HepG2 (cell line): ENCODE measurements at regions not wholly inside any gene's neighbourhood (a gene's known extent, or its start where the extent isn't known, plus 50 kb on each side); places are given as distances from the start of the nearest gene placed in this dataset.

ENCODE experiments used
- ATAC-seq: fragments of 200-7000 bp; cut with Tn5 transposase; 3 replicates; pipeline ENCODE4 v1.9.1; 2020; ENCODE audit warnings: mild to moderate bottlenecking, moderate library complexity
- BruUV-seq: library from RNA; stranded (reverse); fragments of 400-500 nt; replicated peaks from 2 replicates; lab custom pipeline; 2021; lab: Mats Ljungman, UMichigan
- CTCF ChIA-PET: fragments of 300-600 bp; formaldehyde crosslinking; extraction: SDS; loops from one replicate; lab custom pipeline; 2021; ENCODE audit warnings: low total read pairs, inconsistent platforms, low intra/inter-chr PET ratio; lab: Yijun Ruan, JAX
- POLR2A ChIA-PET: fragments of 350-600 bp; sonication (Branson Sonifier 250); formaldehyde crosslinking; loops from one replicate; lab custom pipeline; 2020; ENCODE audit warnings: antibody characterized with exemption, inconsistent platforms; lab: Yijun Ruan, JAX
- DNase-seq: peaks from one replicate; pipeline ENCODE4 v3.0.0-alpha.2; 2015; ENCODE audit warnings: low spot score
- FAIRE-seq: peaks from 3 replicates; lab custom pipeline; 2011; peaks lifted over from hg19 to GRCh38; lab: Jason Lieb, UNC
- H2AFZ ChIP-seq: one replicate; pipeline ENCODE4 v1.6.1; 2011; ENCODE audit warnings: low read length, inconsistent platforms
- H3K27ac ChIP-seq: fragments of 300-600 bp; 3 replicates; pipeline ENCODE4 v1.8.0; 2011; ENCODE audit warnings: mixed run types, mild to moderate bottlenecking, mixed read lengths, low read length, inconsistent platforms; ENCODE audit not compliant: insufficient read depth; ENCODE audit errors: extremely low read length
- H3K27me3 ChIP-seq, 2 experiments: fragments of 200-600 bp in 1 of 2; 2 replicates in 1 of 2; 3 replicates in 1 of 2; pipeline versions ENCODE4 v1.6.0 to v1.8.0; 2011; ENCODE audit warnings: low read length in 2 of 2, mild to moderate bottlenecking in 2 of 2, moderate library complexity in 2 of 2, inconsistent platforms in 1 of 2; ENCODE audit not compliant: insufficient read depth in 2 of 2, control insufficient read depth in 1 of 2
- H3K36me3 ChIP-seq, 2 experiments: fragments of 200-600 bp in 1 of 2; replicated peaks in 1 of 2; 2 replicates in 1 of 2; 3 replicates in 1 of 2; pipeline versions ENCODE4 v1.5.1 to v1.8.0; 2011; ENCODE audit warnings: low read length in 2 of 2, inconsistent platforms in 1 of 2; ENCODE audit not compliant: insufficient read depth in 2 of 2, control insufficient read depth in 1 of 2
- H3K4me1 ChIP-seq: 2 replicates; pipeline ENCODE4 v1.5.1; 2012; ENCODE audit warnings: low read length, inconsistent platforms; ENCODE audit not compliant: insufficient read depth
- H3K4me2 ChIP-seq: 2 replicates; pipeline ENCODE4 v1.6.0; 2011; ENCODE audit warnings: low read depth, low read length, inconsistent platforms
- H3K4me3 ChIP-seq, 3 experiments: fragments of 200-600 bp in 1 of 3; sonication (generic), shearing (Covaris generic) in 1 of 3; replicated peaks in 1 of 3; 2 replicates each; pipeline ENCODE4 v1.5.1; 2011 to 2016; ENCODE audit warnings: low read length in 3 of 3, inconsistent platforms in 2 of 3, low read depth in 2 of 3, mild to moderate bottlenecking in 2 of 3, control low read depth in 1 of 3, mixed read lengths in 1 of 3; ENCODE audit not compliant: insufficient read depth in 1 of 3
- H3K79me2 ChIP-seq: one replicate; pipeline ENCODE4 v1.6.1; 2011; ENCODE audit warnings: low read length, inconsistent platforms; ENCODE audit not compliant: insufficient read depth
- H3K9ac ChIP-seq: 2 replicates; pipeline ENCODE4 v1.6.0; 2011; ENCODE audit warnings: mild to moderate bottlenecking, low read depth, low read length, inconsistent platforms; ENCODE audit not compliant: insufficient read depth
- H3K9me3 ChIP-seq: 2 replicates; pipeline ENCODE4 v1.5.1; 2012; ENCODE audit warnings: mild to moderate bottlenecking, low read length
- H4K20me1 ChIP-seq: 2 replicates; pipeline ENCODE4 v1.6.0; 2011; ENCODE audit warnings: inconsistent platforms, mild to moderate bottlenecking, low read length, moderate library complexity; ENCODE audit not compliant: insufficient read depth
- ATAD3A ChIP-seq: sonication (generic); formaldehyde crosslinking; IDR thresholded peaks from 2 replicates; pipeline ENCODE4 v1.4.0; 2020; ENCODE audit warnings: missing genetic modification reagents
- BORCS8-MEF2B ChIP-seq: sonication (generic); formaldehyde crosslinking; IDR thresholded peaks from 2 replicates; pipeline ENCODE4 v1.8.0; 2022; ENCODE audit warnings: mild to moderate bottlenecking, missing genetic modification reagents
- SIN3B ChIP-seq: fragments of 150-350 bp; IDR thresholded peaks from 2 replicates; pipeline ENCODE4 v1.6.1; 2014; ENCODE audit warnings: low read length
- SUZ12 ChIP-seq: fragments of 150-350 bp; IDR thresholded peaks from 2 replicates; pipeline ENCODE4 v1.6.1; 2014; ENCODE audit warnings: low read depth, low read length
- TOE1 ChIP-seq: sonication (generic); formaldehyde crosslinking; IDR thresholded peaks from 2 replicates; pipeline ENCODE4 v1.4.0; 2020; ENCODE audit warnings: mild to moderate bottlenecking, missing genetic modification reagents
- ZFY ChIP-seq: sonication (generic); formaldehyde crosslinking; IDR thresholded peaks from 2 replicates; pipeline ENCODE4 v1.4.0; 2020; ENCODE audit warnings: missing genetic modification reagents
- ZMYM2 ChIP-seq: sonication (generic); formaldehyde crosslinking; IDR thresholded peaks from 2 replicates; pipeline ENCODE4 v1.8.0; 2022; ENCODE audit warnings: mild to moderate bottlenecking, missing genetic modification reagents
- ZNF44 ChIP-seq: sonication (generic); formaldehyde crosslinking; IDR thresholded peaks from 2 replicates; pipeline ENCODE4 v1.5.1; 2020; ENCODE audit warnings: mild to moderate bottlenecking, missing genetic modification reagents
- ZNF747 ChIP-seq: sonication (generic); formaldehyde crosslinking; IDR thresholded peaks from 2 replicates; pipeline ENCODE4 v1.8.1; 2023; ENCODE audit warnings: missing genetic modification reagents, mild to moderate bottlenecking, borderline replicate concordance
- WGBS: methylation state at CpG from one replicate; pipeline ENCODE4 v1.1.6; 2017; ENCODE audit warnings: low lambda C conversion rate; 5-methylcytosine and 5-hydroxymethylcytosine counted together
- in situ Hi-C: cut with HindIII; loops from 2 replicates; pipeline ENCODE4 v1.10.0; 2017; ENCODE audit warnings: low pct_unique_long_range_greater_than_20kb; ENCODE audit not compliant: extremely low pct_ligation_motif_present
- intact Hi-C: fragments of 100-400 bp; cut with micrococcal nuclease; formaldehyde crosslinking; loops from one replicate; pipeline ENCODE4 v1.10.0; 2022; ENCODE audit not compliant: unreplicated experiment
- TF ChIP-seq, protein P1 (sequence below): sonication (generic); formaldehyde crosslinking; IDR thresholded peaks from 2 replicates; pipeline ENCODE4 v1.4.0; 2020; ENCODE audit warnings: missing genetic modification reagents, mild to moderate bottlenecking, borderline replicate concordance
- TF ChIP-seq, protein P2 (sequence below): sonication (generic); formaldehyde crosslinking; IDR thresholded peaks from 2 replicates; pipeline ENCODE4 v1.4.0; 2020; ENCODE audit warnings: missing genetic modification reagents, borderline replicate concordance
- TF ChIP-seq, protein P3 (sequence below): sonication (generic); formaldehyde crosslinking; IDR thresholded peaks from 2 replicates; pipeline ENCODE4 v1.8.1; 2023; ENCODE audit warnings: mild to moderate bottlenecking, missing genetic modification reagents, borderline replicate concordance

DNA sequence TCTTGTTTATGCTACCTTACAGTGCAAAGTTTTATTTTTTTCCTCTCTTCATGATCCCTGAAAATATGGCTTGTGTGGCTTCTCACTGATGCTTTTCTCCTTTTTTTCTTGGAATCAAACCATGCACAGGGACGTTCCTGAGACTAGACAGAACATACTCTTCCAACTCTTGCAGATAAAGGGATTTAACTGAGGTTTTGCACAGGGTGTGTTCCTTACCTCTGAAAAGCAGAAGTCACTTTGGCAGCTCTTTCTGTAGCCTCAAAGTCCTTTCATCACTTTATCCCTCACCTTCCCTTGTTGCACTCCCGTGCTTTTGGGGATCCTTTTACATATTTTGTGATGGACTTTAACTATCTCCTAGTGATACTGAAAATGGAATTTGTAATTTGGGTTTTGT, 300.1 kb downstream of the SPRY1 start:
- Histone ChIP-seq H3K79me2 (no peaks in the 10 kb centered on the region), H3K4me2 (no peak overlapping the region), H3K4me1 (no peaks in the 10 kb centered on the region), H3K36me3 (no peaks in the 10 kb centered on the region), H3K9ac (no peak overlapping the region), H3K4me3 (no peak overlapping the region), H3K27me3 (no peaks in the 10 kb centered on the region), H3K9me3 (no peaks in the 10 kb centered on the region), H4K20me1 (no peaks in the 10 kb centered on the region), H2AFZ (no peak overlapping the region), H3K27ac (no peak overlapping the region)
- WGBS, result 71% methylated on average over 2 of the region's 2 CpGs
- no TSS peak for BruUV-seq
- TF ChIP-seq BORCS8-MEF2B (CRISPR knock-in tag), result no peak
- TF ChIP-seq ZNF747 (CRISPR knock-in tag), result no peak
- no peak for TF ChIP-seq TOE1
- no peak for TF ChIP-seq ATAD3A (CRISPR knock-in tag)
- TF ChIP-seq, protein P1, sequence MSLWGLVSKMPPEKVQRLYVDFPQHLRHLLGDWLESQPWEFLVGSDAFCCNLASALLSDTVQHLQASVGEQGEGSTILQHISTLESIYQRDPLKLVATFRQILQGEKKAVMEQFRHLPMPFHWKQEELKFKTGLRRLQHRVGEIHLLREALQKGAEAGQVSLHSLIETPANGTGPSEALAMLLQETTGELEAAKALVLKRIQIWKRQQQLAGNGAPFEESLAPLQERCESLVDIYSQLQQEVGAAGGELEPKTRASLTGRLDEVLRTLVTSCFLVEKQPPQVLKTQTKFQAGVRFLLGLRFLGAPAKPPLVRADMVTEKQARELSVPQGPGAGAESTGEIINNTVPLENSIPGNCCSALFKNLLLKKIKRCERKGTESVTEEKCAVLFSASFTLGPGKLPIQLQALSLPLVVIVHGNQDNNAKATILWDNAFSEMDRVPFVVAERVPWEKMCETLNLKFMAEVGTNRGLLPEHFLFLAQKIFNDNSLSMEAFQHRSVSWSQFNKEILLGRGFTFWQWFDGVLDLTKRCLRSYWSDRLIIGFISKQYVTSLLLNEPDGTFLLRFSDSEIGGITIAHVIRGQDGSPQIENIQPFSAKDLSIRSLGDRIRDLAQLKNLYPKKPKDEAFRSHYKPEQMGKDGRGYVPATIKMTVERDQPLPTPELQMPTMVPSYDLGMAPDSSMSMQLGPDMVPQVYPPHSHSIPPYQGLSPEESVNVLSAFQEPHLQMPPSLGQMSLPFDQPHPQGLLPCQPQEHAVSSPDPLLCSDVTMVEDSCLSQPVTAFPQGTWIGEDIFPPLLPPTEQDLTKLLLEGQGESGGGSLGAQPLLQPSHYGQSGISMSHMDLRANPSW (CRISPR knock-in tag), result no peak
- TF ChIP-seq SUZ12, result no peak
- TF ChIP-seq, protein P2, sequence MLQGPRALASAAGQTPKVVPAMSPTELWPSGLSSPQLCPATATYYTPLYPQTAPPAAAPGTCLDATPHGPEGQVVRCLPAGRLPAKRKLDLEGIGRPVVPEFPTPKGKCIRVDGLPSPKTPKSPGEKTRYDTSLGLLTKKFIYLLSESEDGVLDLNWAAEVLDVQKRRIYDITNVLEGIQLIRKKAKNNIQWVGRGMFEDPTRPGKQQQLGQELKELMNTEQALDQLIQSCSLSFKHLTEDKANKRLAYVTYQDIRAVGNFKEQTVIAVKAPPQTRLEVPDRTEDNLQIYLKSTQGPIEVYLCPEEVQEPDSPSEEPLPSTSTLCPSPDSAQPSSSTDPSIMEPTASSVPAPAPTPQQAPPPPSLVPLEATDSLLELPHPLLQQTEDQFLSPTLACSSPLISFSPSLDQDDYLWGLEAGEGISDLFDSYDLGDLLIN (CRISPR knock-in tag), result no peak
- TF ChIP-seq, protein P3, sequence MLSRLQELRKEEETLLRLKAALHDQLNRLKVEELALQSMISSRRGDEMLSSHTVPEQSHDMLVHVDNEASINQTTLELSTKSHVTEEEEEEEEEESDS (CRISPR knock-in tag), result no peak
- TF ChIP-seq SIN3B, result no peak
- no peak for TF ChIP-seq ZNF44
- no peak for TF ChIP-seq ZFY (CRISPR knock-in tag)
- no peak for TF ChIP-seq ZMYM2
- intact Hi-C loops (no loop called here), in situ Hi-C loops (no loop called here)
- DNase-seq (no peak), FAIRE-seq (no peak), ATAC-seq (no peak)
- CTCF ChIA-PET, result no interaction called here
- POLR2A ChIA-PET, result no interaction called here
